ENCODE measurements at regions not wholly inside any gene's neighbourhood (a gene's known extent, or its start where the extent isn't known, plus 50 kb on each side); places are given as distances from the start of the nearest gene placed in this dataset.
A peak's percentile ranks its signal among the peaks of the same experiment; 100 is the strongest.

GRCh38 chr13:90683711-90684131 is 663.8 kb upstream of the MIR17HG start:
- Histone ChIP-seq H3K27me3 (ENCODE audit: low read depth, low read length) (no peaks in the 10 kb centered on the region), H2AFZ (ENCODE audit: low read depth, low read length) (no peak overlapping the region), H4K20me1 (ENCODE audit: insufficient read depth, low read length) (no peaks in the 10 kb centered on the region), H3K4me2 (ENCODE audit: low read length) (no peak overlapping the region), H3K79me2 (ENCODE audit: low read length) (no peaks in the 10 kb centered on the region), H3K9ac (ENCODE audit: low read length) (no peak overlapping the region), H3K36me3 (replicated peaks; ENCODE audit: low read depth, low read length) (no peaks in the 10 kb centered on the region), H3K9me3 (ENCODE audit: insufficient read depth, low read length) (no peaks in the 10 kb centered on the region), H3K4me1 (ENCODE audit: low read length) (no peaks in the 10 kb centered on the region), H3K4me3 (ENCODE audit: low read length) (no peak overlapping the region), H3K27ac (ENCODE audit: low read length) (no peak overlapping the region)
- TF ChIP-seq EZH2phosphoT487 (IDR thresholded peaks at IDR 0.05; ENCODE audit: low read depth) (no peak), CTCF (IDR thresholded peaks at IDR 0.05; ENCODE audit: low read depth, low read length) (no peak)

GRCh38 chr13:90686442-90686841 is 661.0 kb upstream of the MIR17HG start:
- no peaks in the 10 kb centered on the region for H4K20me1 ChIP-seq (ENCODE audit: insufficient read depth, low read length)
- TF ChIP-seq CTCF (IDR thresholded peaks at IDR 0.05; ENCODE audit: low read depth, low read length): no peak
- H3K4me1 ChIP-seq (ENCODE audit: low read length): no peaks in the 10 kb centered on the region
- H3K27me3 ChIP-seq (ENCODE audit: low read depth, low read length): no peaks in the 10 kb centered on the region
- H3K9ac ChIP-seq (ENCODE audit: low read length): no peak overlapping the region
- H3K79me2 ChIP-seq (ENCODE audit: low read length): no peaks in the 10 kb centered on the region
- H3K4me2 ChIP-seq (ENCODE audit: low read length): no peak overlapping the region
- H3K36me3 ChIP-seq (replicated peaks; ENCODE audit: low read depth, low read length): no peaks in the 10 kb centered on the region
- no peaks in the 10 kb centered on the region for H3K9me3 ChIP-seq (ENCODE audit: insufficient read depth, low read length)
- H3K4me3 ChIP-seq (ENCODE audit: low read length): no peak overlapping the region
- no peak overlapping the region for H3K27ac ChIP-seq (ENCODE audit: low read length)
- H2AFZ ChIP-seq (ENCODE audit: low read depth, low read length): peak overlapping the region; percentile 22; the same call in 1 of the 2 replicates

GRCh38 chr13:90689111-90689510 is 658.4 kb upstream of the MIR17HG start:
- Histone ChIP-seq H2AFZ (ENCODE audit: low read depth, low read length) (peak overlapping the region; percentile 38; the same call in 1 of the 2 replicates), H3K79me2 (ENCODE audit: low read length) (no peaks in the 10 kb centered on the region), H3K9me3 (ENCODE audit: insufficient read depth, low read length) (no peaks in the 10 kb centered on the region), H3K9ac (ENCODE audit: low read length) (no peak overlapping the region), H3K4me1 (ENCODE audit: low read length) (no peaks in the 10 kb centered on the region), H3K27me3 (ENCODE audit: low read depth, low read length) (no peaks in the 10 kb centered on the region), H3K4me3 (ENCODE audit: low read length) (no peak overlapping the region), H3K27ac (ENCODE audit: low read length) (no peak overlapping the region), H4K20me1 (ENCODE audit: insufficient read depth, low read length) (no peaks in the 10 kb centered on the region), H3K4me2 (ENCODE audit: low read length) (no peak overlapping the region), H3K36me3 (replicated peaks; ENCODE audit: low read depth, low read length) (no peaks in the 10 kb centered on the region)
- no peak for TF ChIP-seq CTCF (IDR thresholded peaks at IDR 0.05; ENCODE audit: low read depth, low read length)

GRCh38 chr13:90690458-90691080 is 656.9 kb upstream of the MIR17HG start:
- Histone ChIP-seq H3K36me3 (replicated peaks; ENCODE audit: low read depth, low read length) (no peaks in the 10 kb centered on the region), H4K20me1 (ENCODE audit: insufficient read depth, low read length) (no peaks in the 10 kb centered on the region), H3K27me3 (ENCODE audit: low read depth, low read length) (no peaks in the 10 kb centered on the region), H3K9ac (ENCODE audit: low read length) (no peak overlapping the region), H3K27ac (ENCODE audit: low read length) (no peak overlapping the region), H3K79me2 (ENCODE audit: low read length) (no peaks in the 10 kb centered on the region), H3K4me1 (ENCODE audit: low read length) (no peaks in the 10 kb centered on the region), H3K4me2 (ENCODE audit: low read length) (no peak overlapping the region), H3K9me3 (ENCODE audit: insufficient read depth, low read length) (no peaks in the 10 kb centered on the region), H2AFZ (ENCODE audit: low read depth, low read length) (no peak overlapping the region), H3K4me3 (ENCODE audit: low read length) (no peak overlapping the region)
- no peak for TF ChIP-seq CTCF (IDR thresholded peaks at IDR 0.05; ENCODE audit: low read depth, low read length)
- TF ChIP-seq EZH2phosphoT487 (IDR thresholded peaks at IDR 0.05; ENCODE audit: low read depth): no peak

Measured in OCI-LY3 (cell line).